NB4 (cell line): ENCODE measurements at regions not wholly inside any gene's neighbourhood (a gene's known extent, or its start where the extent isn't known, plus 50 kb on each side); places are given as distances from the start of the nearest gene placed in this dataset.

Experiments
- DNase-seq: peaks from one replicate; pipeline ENCODE4 v3.0.0; 2010; ENCODE audit warnings: low read depth
- H3K4me3 ChIP-seq: one replicate; pipeline ENCODE4 v1.5.1; 2011; ENCODE audit warnings: mild to moderate bottlenecking, low read depth, low read length, moderate library complexity
- CTCF ChIP-seq: IDR thresholded peaks from one replicate; pipeline ENCODE4 v1.5.1; 2012; ENCODE audit warnings: low read depth, low read length
- MAX ChIP-seq: IDR thresholded peaks from 2 replicates; pipeline ENCODE4 v1.6.1; 2011; ENCODE audit warnings: low read depth, low read length
- MYC ChIP-seq: IDR thresholded peaks from 2 replicates; pipeline ENCODE4 v1.6.1; 2011; ENCODE audit warnings: low read depth, low read length
- POLR2A ChIP-seq: IDR thresholded peaks from 2 replicates; pipeline ENCODE4 v1.6.1; 2011; ENCODE audit warnings: mild to moderate bottlenecking; ENCODE audit not compliant: insufficient read length; ENCODE audit errors: extremely low read depth

DNA sequence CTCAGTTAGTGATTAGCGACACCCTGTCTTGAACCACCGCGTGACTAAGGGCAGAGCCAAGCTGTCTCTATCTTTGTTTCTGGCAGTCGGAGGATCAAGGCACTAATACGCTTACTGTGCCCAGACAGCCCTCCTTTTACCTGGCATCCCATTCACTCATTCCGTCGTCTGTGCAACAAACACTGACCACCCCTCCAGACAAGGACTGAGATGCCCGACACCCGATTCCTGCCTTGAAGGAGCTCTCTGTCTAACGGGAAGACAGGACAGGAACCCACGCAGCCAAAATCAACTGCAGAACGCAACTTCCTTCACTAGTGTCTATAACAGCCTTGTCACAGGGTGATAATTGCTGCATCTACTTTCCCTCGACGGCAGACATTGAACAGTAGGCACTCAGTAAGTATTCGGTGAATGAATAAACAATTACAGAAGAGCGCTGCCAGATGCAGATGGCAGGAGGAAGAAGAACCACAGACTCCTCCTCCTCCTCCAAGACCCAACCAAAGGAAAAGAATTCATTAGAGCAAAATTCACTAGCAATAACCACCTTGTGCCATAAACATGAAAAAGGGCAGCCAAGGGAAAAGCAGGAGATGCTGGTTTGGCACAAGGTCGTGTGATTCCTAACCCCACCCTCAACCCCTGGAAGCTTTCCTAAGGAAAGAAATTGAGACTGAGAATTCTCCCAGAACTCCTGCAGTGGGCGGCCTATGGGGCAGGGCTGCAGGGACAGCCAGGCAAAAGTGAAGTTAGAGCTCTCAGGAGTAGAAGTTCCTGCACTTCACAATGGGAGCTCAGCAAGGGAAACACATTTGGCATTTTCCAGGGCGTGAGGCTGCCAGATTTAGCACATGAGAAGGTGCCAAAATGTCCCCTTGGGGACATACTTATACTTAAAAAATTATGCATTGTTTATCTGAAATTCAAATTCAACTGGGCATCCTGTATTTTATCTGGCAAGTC, 186.6 kb upstream of the DIO3 start:
- TF ChIP-seq MAX = no peak
- TF ChIP-seq MYC = no peak
- TF ChIP-seq CTCF = no peak
- TF ChIP-seq POLR2A = no peak
- H3K4me3 ChIP-seq = no peak overlapping the region
- DNase-seq = no peak

DNA sequence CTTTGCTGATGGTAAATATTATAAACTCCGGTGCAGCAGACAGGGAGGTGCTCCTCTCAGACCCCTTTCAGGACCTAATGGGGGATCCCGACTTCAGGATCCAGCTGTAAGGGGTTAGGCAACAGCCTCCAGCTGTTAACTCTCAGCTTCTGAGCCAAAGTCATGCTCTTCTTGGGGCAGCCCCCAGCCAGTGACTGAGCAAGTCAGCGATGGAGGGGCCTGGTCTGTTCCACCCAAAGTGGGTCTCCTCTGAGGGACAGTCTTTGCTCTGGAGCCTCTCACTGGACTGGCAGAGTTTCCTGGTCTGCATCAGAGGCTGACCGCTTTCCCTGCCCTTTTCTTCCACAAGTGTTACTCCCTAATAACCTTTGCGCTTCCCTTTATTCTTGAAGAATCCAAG, 184.2 kb upstream of the DIO3 start:
- no peak for DNase-seq
- H3K4me3 ChIP-seq = no peak overlapping the region
- TF ChIP-seq POLR2A (no peak), CTCF (no peak), MAX (no peak), MYC (no peak)

DNA sequence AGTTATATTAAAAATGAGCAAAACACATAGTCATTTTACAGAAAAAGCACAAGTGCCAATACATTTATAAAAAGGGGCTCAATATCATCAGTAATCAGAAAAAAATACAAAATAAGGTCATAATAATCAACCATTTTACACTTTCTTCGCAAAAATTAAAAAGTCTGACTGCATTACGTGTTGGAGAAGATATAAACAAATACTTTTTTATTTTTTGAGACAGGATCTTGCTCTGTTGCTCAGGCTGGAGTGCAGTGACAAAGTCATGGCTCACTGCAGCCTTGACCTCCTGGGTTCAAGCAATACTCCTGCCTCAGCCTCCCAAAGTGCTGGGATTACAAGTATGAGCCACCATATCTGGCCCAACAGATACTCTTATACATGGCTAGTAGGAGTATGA, 181.5 kb upstream of the DIO3 start:
- H3K4me3 ChIP-seq = no peak overlapping the region
- TF ChIP-seq POLR2A (no peak), MYC (no peak), MAX (no peak), CTCF (no peak)
- DNase-seq = no peak

GRCh38 chr14:101380512-101380911, 180.8 kb upstream of the DIO3 start:
- no peak for DNase-seq
- no peak overlapping the region for H3K4me3 ChIP-seq
- TF ChIP-seq MYC (no peak), POLR2A (no peak), CTCF (no peak), MAX (no peak)

- H3K4me3 ChIP-seq = no peak overlapping the region
- no peak for DNase-seq
- no peak for TF ChIP-seq CTCF
- no peak for TF ChIP-seq MYC
- TF ChIP-seq POLR2A = no peak
- TF ChIP-seq MAX = no peak
These were observed 180.4 kb upstream of the DIO3 start for GRCh38 chr14:101380940-101381339.
